Sigmoid colon (tissue), 6 donors: ENCODE measurements at regions not wholly inside any gene's neighbourhood (a gene's known extent, or its start where the extent isn't known, plus 50 kb on each side); places are given as distances from the start of the nearest gene placed in this dataset.

Source experiments
- DNase-seq: peaks from one replicate; pipeline ENCODE4 v3.0.0-alpha.2; 2019
- H3K27ac ChIP-seq, 4 donors: fragments of 200-600 bp; sonication (generic); one replicate each; pipeline ENCODE4 v1.5.1; 2016 to 2019; ENCODE audit warnings: mild to moderate bottlenecking in 1 of 4
- H3K27me3 ChIP-seq, 3 donors: fragments of 200-600 bp; sonication (generic); one replicate each; pipeline ENCODE4 v1.5.1; 2019; ENCODE audit warnings: mild to moderate bottlenecking in 1 of 3
- H3K36me3 ChIP-seq, 4 donors: fragments of 200-600 bp; sonication (generic); one replicate each; pipeline ENCODE4 v1.5.1; 2016 to 2019
- H3K4me1 ChIP-seq, 4 donors: fragments of 200-600 bp; sonication (generic); one replicate each; pipeline ENCODE4 v1.5.1; 2017 to 2019
- H3K4me3 ChIP-seq, 4 donors: fragments of 200-600 bp; sonication (generic); one replicate each; pipeline ENCODE4 v1.5.1; 2017 to 2019; ENCODE audit warnings: mild to moderate bottlenecking in 2 of 4, moderate library complexity in 1 of 4
- H3K9me3 ChIP-seq, 4 donors: fragments of 200-600 bp in 3 of 4; sonication (generic) in 3 of 4; one replicate each; pipeline versions ENCODE4 v1.5.1 to v1.6.1; 2013 to 2019
- EP300 ChIP-seq, 4 donors: sonication (generic); formaldehyde crosslinking; IDR thresholded peaks; one replicate each; pipeline ENCODE4 v1.6.1; 2017; ENCODE audit warnings: antibody characterized with exemption in 4 of 4
- POLR2A ChIP-seq, 2 donors: fragments of 450-650 bp; IDR thresholded peaks; one replicate each; pipeline ENCODE4 v1.6.1; 2016; ENCODE audit warnings: antibody characterized with exemption in 2 of 2, mild to moderate bottlenecking in 2 of 2, moderate library complexity in 2 of 2
- POLR2AphosphoS5 ChIP-seq, 4 donors: sonication (generic); formaldehyde crosslinking; IDR thresholded peaks; one replicate each; pipeline ENCODE4 v1.6.1; 2017; ENCODE audit warnings: antibody characterized with exemption in 4 of 4
- WGBS, 2 donors: extraction: QIAGEN DNeasy Blood & Tissue Kit; methylation state at CpG; one replicate each; pipeline ENCODE4 v1.1.7; 2013; 5-methylcytosine and 5-hydroxymethylcytosine counted together
- intact Hi-C: fragments of 100-400 bp; cut with DNase I; formaldehyde crosslinking; loops from one replicate; pipeline ENCODE4 v1.15.1; 2023
- TF ChIP-seq, protein P1 (sequence below), 4 experiments: fragments of 450-650 bp in 3 of 4; fragments of 200-600 bp in 1 of 4; IDR thresholded peaks; one replicate each; pipeline ENCODE4 v1.5.1; 2016 to 2019; ENCODE audit warnings: antibody characterized with exemption in 4 of 4, mild to moderate bottlenecking in 3 of 4, moderate library complexity in 2 of 4
- donor health status: healthy with polysubstance abuse.
- donor health status: healthy.

DNA sequence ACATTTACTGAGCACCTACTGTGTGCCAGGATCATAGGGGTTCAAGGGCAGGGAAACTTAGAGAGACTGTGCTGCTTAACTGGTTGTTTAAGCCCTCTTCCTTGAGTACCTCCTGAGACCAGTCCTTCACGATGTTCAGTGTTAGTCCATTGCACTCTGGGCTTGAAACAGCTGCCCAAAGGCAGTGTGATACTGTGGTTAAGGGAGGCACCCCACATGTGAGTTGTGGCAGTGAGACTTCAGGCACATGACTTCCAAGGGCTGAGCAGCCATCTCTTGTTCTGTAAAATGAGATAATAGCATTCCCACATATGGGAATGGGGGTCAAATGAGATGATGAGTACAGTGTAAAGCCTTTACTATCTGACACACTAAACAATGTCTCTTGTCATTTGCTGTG lies 75.1 kb downstream of the LINGO1 start:
- TF ChIP-seq, protein P1, sequence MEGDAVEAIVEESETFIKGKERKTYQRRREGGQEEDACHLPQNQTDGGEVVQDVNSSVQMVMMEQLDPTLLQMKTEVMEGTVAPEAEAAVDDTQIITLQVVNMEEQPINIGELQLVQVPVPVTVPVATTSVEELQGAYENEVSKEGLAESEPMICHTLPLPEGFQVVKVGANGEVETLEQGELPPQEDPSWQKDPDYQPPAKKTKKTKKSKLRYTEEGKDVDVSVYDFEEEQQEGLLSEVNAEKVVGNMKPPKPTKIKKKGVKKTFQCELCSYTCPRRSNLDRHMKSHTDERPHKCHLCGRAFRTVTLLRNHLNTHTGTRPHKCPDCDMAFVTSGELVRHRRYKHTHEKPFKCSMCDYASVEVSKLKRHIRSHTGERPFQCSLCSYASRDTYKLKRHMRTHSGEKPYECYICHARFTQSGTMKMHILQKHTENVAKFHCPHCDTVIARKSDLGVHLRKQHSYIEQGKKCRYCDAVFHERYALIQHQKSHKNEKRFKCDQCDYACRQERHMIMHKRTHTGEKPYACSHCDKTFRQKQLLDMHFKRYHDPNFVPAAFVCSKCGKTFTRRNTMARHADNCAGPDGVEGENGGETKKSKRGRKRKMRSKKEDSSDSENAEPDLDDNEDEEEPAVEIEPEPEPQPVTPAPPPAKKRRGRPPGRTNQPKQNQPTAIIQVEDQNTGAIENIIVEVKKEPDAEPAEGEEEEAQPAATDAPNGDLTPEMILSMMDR (IDR thresholded peaks at IDR 0.05) = no peak
- TF ChIP-seq EP300 (IDR thresholded peaks at IDR 0.05) (no peak), POLR2AphosphoS5 (IDR thresholded peaks at IDR 0.05) (no peak), POLR2A (IDR thresholded peaks at IDR 0.05) (no peak)
- no peaks in the 10 kb centered on the region for H3K9me3 ChIP-seq
- intact Hi-C loops = no loop called here
- H3K4me1 ChIP-seq = no peaks in the 10 kb centered on the region
- DNase-seq = no peak
- no peak overlapping the region for H3K27ac ChIP-seq
- H3K36me3 ChIP-seq = no peaks in the 10 kb centered on the region
- WGBS, 2 donors = 84 to 90% methylated on average over 1 of the region's 1 CpG
- no peak overlapping the region for H3K4me3 ChIP-seq
- no peaks in the 10 kb centered on the region for H3K27me3 ChIP-seq

DNA sequence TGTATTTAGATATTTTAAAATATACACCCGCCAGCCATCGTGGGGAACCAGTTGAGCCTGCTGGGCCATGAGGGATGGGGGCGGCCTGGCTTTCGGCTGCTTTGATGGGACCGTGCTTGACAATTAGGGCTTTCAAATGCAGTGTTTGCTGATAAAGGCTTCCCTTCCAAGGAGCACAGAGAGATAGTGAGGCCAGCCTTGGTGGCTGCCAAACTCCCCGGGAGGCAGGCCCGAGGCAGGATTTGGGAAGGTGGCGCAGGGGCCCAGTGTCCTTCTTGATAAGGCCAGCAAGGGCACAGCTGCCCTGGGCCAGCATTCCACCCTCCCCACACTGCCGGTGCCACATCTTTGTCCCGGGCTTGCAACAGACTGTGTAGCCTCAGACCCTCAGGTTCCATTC lies 75.6 kb downstream of the LINGO1 start:
- intact Hi-C loops = no loop called here
- TF ChIP-seq, protein P1 (IDR thresholded peaks at IDR 0.05) = no peak
- TF ChIP-seq EP300 (IDR thresholded peaks at IDR 0.05) (no peak), POLR2A (IDR thresholded peaks at IDR 0.05) (no peak), POLR2AphosphoS5 (IDR thresholded peaks at IDR 0.05) (no peak)

DNA sequence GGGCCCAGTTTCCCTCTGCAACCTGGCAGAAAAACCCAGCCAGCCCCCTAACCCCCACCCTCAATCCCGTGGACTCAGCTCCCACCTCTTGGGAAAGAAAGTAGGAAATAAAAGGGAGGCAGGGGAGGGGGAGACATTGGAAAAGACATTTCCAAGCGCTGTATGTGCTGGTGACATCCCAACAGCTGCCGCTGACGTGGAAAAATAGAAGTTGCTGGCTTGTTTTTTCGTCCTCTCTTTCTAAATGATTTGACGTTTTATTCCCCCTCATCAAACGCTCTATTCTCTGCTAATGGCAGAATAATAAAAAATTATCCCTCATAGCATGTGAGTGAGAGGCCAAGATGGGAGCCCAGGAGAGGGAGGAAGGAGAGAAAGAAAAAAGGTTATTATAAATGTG lies 76.1 kb downstream of the LINGO1 start:
- Histone ChIP-seq H3K4me3 (no peak overlapping the region), H3K27ac (no peak overlapping the region), H3K4me1 (no peaks in the 10 kb centered on the region), H3K27me3 (no peaks in the 10 kb centered on the region), H3K9me3 (no peaks in the 10 kb centered on the region), H3K36me3 (no peaks in the 10 kb centered on the region)
- intact Hi-C loops = no loop called here
- 79 to 80% methylated on average over 7 of the region's 7 CpGs for WGBS, 2 donors
- TF ChIP-seq EP300 (IDR thresholded peaks at IDR 0.05) = no peak
- no peak for TF ChIP-seq POLR2A (IDR thresholded peaks at IDR 0.05)
- TF ChIP-seq POLR2AphosphoS5 (IDR thresholded peaks at IDR 0.05) = no peak
- TF ChIP-seq, protein P1 (IDR thresholded peaks at IDR 0.05) = no peak
- no peak for DNase-seq

More for the DNA sequence above, 75.6 kb downstream of the LINGO1 start:
- 36 to 75% methylated on average over 10 of the region's 10 CpGs for WGBS, 2 donors
- H3K9me3 ChIP-seq = no peaks in the 10 kb centered on the region
- no peak for DNase-seq
- H3K27ac ChIP-seq = no peak overlapping the region
- H3K4me3 ChIP-seq = no peak overlapping the region
- H3K36me3 ChIP-seq = no peaks in the 10 kb centered on the region
- H3K4me1 ChIP-seq = no peaks in the 10 kb centered on the region
- no peaks in the 10 kb centered on the region for H3K27me3 ChIP-seq

DNA sequence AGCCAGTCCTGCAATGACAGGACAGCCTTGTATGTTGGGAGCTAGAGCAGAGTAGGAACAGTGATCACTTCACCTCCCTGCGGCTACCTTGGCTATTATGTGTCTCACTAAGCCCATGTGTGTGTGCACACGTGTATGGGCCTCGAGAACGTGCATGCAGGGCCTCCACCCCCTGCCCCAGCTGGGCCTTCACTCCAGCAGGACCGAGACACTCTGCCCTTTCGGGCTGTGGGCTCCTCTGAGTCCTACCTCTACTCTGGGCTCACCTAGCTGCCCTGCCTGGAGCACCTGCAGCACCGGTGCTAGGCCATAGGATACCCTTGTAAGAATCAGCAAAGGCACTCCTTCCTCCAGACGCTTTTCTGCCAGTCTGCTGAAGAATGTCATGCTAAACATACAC lies 77.5 kb downstream of the LINGO1 start:
- 92 to 93% methylated on average over 8 of the region's 8 CpGs for WGBS, 2 donors
- TF ChIP-seq POLR2AphosphoS5 (IDR thresholded peaks at IDR 0.05) (no peak), EP300 (IDR thresholded peaks at IDR 0.05) (no peak), POLR2A (IDR thresholded peaks at IDR 0.05) (no peak)
- TF ChIP-seq, protein P1 (IDR thresholded peaks at IDR 0.05) = no peak
- intact Hi-C loops = no loop called here
- Histone ChIP-seq H3K4me1 (peaks cover 0 to 8% (median 0%) of the 10 kb centered on the region in 4 donors), H3K27ac (no peak overlapping the region), H3K4me3 (no peak overlapping the region), H3K9me3 (no peaks in the 10 kb centered on the region), H3K36me3 (no peaks in the 10 kb centered on the region), H3K27me3 (no peaks in the 10 kb centered on the region)
- no peak for DNase-seq
